ENCODE measurements at regions not wholly inside any gene's neighbourhood (a gene's known extent, or its start where the extent isn't known, plus 50 kb on each side); places are given as distances from the start of the nearest gene placed in this dataset.

GRCh38 chr6:145278163-145278807 is 457.0 kb downstream of the EPM2A start (continued):
- no peak for TF ChIP-seq KDM5A (IDR thresholded peaks at IDR 0.05; ENCODE audit: borderline replicate concordance, low read length)
- TF ChIP-seq PRPF4 (IDR thresholded peaks at IDR 0.05; ENCODE audit: low read depth, low read length, poor library complexity, severe bottlenecking), result no peak
- TF ChIP-seq PAXIP1 (CRISPR knock-in tag; conservative IDR thresholded peaks at IDR 0.05), result peak; percentile 60
- TF ChIP-seq RORA (CRISPR knock-in tag; IDR thresholded peaks at IDR 0.05), result no peak
- peak; percentile 64 for TF ChIP-seq ZMYM4 (CRISPR knock-in tag; IDR thresholded peaks at IDR 0.05)
- no peak for TF ChIP-seq FOXA1 (IDR thresholded peaks at IDR 0.05)
- peak; percentile 30; the same call in 1 of the 2 replicates for TF ChIP-seq FOXA1 (CRISPR knock-in tag; IDR thresholded peaks at IDR 0.05)
- no peak for TF ChIP-seq HDAC6 (IDR thresholded peaks at IDR 0.05; ENCODE audit: low read depth, low read length)
- TF ChIP-seq HNF4G (IDR thresholded peaks at IDR 0.05; ENCODE audit: borderline replicate concordance, low read depth, low read length), result peak; percentile 78
- TF ChIP-seq HNF4G (CRISPR knock-in tag; IDR thresholded peaks at IDR 0.05; ENCODE audit: borderline replicate concordance, low read depth), result no peak
- TF ChIP-seq CREM (IDR thresholded peaks at IDR 0.05), result 0 out of 2 replicates have a peak, but pooled peaks have one; percentile 26
- TF ChIP-seq CREM (CRISPR knock-in tag; IDR thresholded peaks at IDR 0.05), result no peak
- no peak for TF ChIP-seq ARHGAP35 (CRISPR knock-in tag; IDR thresholded peaks at IDR 0.05; ENCODE audit: borderline replicate concordance)
- peak; percentile 81 for TF ChIP-seq NCOR1 (IDR thresholded peaks at IDR 0.05; ENCODE audit: borderline replicate concordance, low read length)
- TF ChIP-seq ZNF275 (CRISPR knock-in tag; IDR thresholded peaks at IDR 0.05; ENCODE audit: borderline replicate concordance), result no peak
- TF ChIP-seq ASH2L (IDR thresholded peaks at IDR 0.05; ENCODE audit: insufficient read length, low read depth, low read length), result peak; percentile 68
- TF ChIP-seq LCORL (IDR thresholded peaks at IDR 0.05), result no peak
- TF ChIP-seq LCORL (CRISPR knock-in tag; IDR thresholded peaks at IDR 0.05), result 0 out of 2 replicates have a peak, but pooled peaks have one; percentile 19
- TF ChIP-seq FOXO4 (CRISPR knock-in tag; conservative IDR thresholded peaks at IDR 0.05), result no peak
- TF ChIP-seq ZNF652 (CRISPR knock-in tag; IDR thresholded peaks at IDR 0.05; ENCODE audit: borderline replicate concordance, low read depth), result no peak
- no peak for TF ChIP-seq ZNF749 (CRISPR knock-in tag; IDR thresholded peaks at IDR 0.05; ENCODE audit: borderline replicate concordance)
- 0 out of 2 replicates have a peak, but pooled peaks have one; percentile 50 for TF ChIP-seq ZNF878 (CRISPR knock-in tag; IDR thresholded peaks at IDR 0.05)
- 0 out of 2 replicates have a peak, but pooled peaks have one; percentile 29 for TF ChIP-seq ZFP1 (CRISPR knock-in tag; IDR thresholded peaks at IDR 0.05)
- no peak for TF ChIP-seq SOX13 (IDR thresholded peaks at IDR 0.05)
- peak in 1 of 2 experiments; percentile 81; a peak in 2 of 4 replicates for TF ChIP-seq SOX13 (CRISPR knock-in tag; conservative IDR thresholded peaks at IDR 0.05 in 1 of 2, IDR thresholded peaks at IDR 0.05 in 1 of 2)
- 0 out of 2 replicates have a peak, but pooled peaks have one; percentile 31 for TF ChIP-seq KAT8 (CRISPR knock-in tag; IDR thresholded peaks at IDR 0.05)

Measured in HepG2 (cell line).